ENCODE measurements at regions not wholly inside any gene's neighbourhood (a gene's known extent, or its start where the extent isn't known, plus 50 kb on each side); places are given as distances from the start of the nearest gene placed in this dataset.
"Not testable (repeated sequence)": the region's sequence is repeated elsewhere in the genome, so short reads cannot be mapped to it uniquely, and the experiment has no call there.

GRCh38 chr10:53504492-53504891 is 731.9 kb upstream of the MBL2 start:
- TF ChIP-seq CTCF (IDR thresholded peaks at IDR 0.05 in 4 of 5, conservative IDR thresholded peaks at IDR 0.05 in 1 of 5); POLR2A (IDR thresholded peaks at IDR 0.05): not testable (repeated sequence)
